Neural cell (in vitro differentiated cells): ENCODE measurements at regions not wholly inside any gene's neighbourhood (a gene's known extent, or its start where the extent isn't known, plus 50 kb on each side); places are given as distances from the start of the nearest gene placed in this dataset.

Source experiments
- POLR2AphosphoS5 ChIP-seq: IDR thresholded peaks from 2 replicates; pipeline ENCODE4 v1.6.1; 2012
- TF ChIP-seq, protein P1 (sequence below): fragments of 450-650 bp; IDR thresholded peaks from 2 replicates; pipeline ENCODE4 v1.5.1; 2014; ENCODE audit warnings: antibody characterized with exemption, mild to moderate bottlenecking, moderate library complexity; ENCODE audit not compliant: poor library complexity, severe bottlenecking

DNA sequence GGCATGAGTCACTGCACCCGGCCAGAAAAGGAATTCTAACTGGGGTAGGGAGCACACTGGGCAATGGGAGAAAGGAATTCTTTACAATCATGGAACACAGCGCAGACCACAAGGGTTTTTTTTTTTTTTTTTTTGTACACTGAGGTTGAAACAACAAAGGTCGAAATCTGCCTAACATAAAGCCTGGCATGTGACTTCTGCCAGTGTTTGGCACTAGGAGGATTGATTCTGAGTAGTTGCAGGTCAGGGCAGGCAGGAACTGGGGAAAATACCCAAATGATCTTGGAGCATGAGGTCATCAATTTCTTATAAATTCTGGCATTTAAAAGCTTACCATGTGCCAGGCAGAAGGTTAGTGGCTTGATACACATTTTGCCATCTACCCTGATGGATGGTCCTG, 202.0 kb upstream of the SNX19 start:
- TF ChIP-seq, protein P1, sequence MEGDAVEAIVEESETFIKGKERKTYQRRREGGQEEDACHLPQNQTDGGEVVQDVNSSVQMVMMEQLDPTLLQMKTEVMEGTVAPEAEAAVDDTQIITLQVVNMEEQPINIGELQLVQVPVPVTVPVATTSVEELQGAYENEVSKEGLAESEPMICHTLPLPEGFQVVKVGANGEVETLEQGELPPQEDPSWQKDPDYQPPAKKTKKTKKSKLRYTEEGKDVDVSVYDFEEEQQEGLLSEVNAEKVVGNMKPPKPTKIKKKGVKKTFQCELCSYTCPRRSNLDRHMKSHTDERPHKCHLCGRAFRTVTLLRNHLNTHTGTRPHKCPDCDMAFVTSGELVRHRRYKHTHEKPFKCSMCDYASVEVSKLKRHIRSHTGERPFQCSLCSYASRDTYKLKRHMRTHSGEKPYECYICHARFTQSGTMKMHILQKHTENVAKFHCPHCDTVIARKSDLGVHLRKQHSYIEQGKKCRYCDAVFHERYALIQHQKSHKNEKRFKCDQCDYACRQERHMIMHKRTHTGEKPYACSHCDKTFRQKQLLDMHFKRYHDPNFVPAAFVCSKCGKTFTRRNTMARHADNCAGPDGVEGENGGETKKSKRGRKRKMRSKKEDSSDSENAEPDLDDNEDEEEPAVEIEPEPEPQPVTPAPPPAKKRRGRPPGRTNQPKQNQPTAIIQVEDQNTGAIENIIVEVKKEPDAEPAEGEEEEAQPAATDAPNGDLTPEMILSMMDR, result no peak
- no peak for TF ChIP-seq POLR2AphosphoS5
